ENCODE measurements at regions not wholly inside any gene's neighbourhood (a gene's known extent, or its start where the extent isn't known, plus 50 kb on each side); places are given as distances from the start of the nearest gene placed in this dataset.
"Not testable (repeated sequence)": the region's sequence is repeated elsewhere in the genome, so short reads cannot be mapped to it uniquely, and the experiment has no call there.

DNA sequence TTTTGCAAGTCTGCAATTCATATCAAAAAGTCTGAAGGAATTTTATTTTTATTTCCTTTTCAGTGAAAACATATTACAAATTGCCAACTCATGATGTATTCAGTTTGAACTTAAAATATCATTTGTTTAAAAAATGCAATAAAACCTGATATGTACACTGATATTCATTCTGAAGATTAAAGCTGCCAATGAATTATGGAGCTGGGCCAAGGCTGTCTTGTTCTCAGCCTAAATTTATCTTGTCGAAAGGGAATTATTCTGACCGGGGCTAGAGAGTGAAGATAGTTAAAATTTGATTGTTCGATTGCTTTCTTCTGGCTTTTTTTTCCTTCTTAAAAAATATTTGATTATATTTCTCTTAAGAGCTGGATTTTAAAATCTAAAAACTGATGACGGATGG lies 54.0 kb upstream of the RBFOX1 start:
- H3K4me3 ChIP-seq = no peak overlapping the region
- no peak for ATAC-seq (replicated peaks in 6 of 8)
- H3K4me1 ChIP-seq (replicated peaks in 1 of 2) = peaks cover 0 to 7% of the 10 kb centered on the region in 2 donors
- in situ Hi-C loops (cut with MboI; ENCODE audit: low pct_unique_long_range_greater_than_20kb in 2 of 9, low sequenced_read_pairs in 9 of 9, unreplicated experiment in 9 of 9) = no loop called here
- H3K27ac ChIP-seq = no peak overlapping the region
- WGBS, 10 experiments = 7 to 100% (median 74%) methylated on average over 2 to 4 of the region's 4 CpGs

DNA sequence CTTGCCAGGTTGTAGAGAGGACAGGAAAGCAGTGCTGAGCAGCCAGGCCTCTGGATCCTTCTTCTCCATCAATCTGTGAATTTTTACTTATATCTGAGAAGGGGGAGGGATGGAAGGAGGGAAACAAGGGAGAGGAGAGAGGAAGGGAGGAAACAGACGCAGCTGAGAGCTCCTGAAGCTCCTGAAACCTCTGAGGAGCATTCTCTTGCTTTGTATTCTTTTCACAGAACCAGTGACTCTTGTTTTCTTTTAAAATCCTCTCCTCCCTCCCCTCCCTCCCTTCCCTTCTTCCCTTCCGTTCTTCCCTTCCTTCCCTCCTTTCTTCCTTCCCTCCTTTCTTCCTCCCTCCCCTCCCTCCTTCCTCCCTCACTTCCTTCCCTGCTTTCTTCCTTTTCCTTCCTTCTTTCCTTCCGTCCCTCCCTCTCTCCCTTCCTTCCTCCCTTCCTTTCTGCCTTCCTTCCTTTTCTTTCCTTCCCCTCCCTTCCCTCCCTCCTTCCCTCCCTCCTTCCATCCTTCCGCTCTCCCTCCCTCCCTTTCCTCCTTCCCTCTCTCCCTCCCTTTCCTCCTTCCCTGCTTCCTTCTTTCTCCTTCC lies 60.0 kb upstream of the RBFOX1 start:
- no peak overlapping the region for H3K4me3 ChIP-seq
- no peak for ATAC-seq (replicated peaks in 6 of 8)
- H3K27ac ChIP-seq = no peak overlapping the region
- 0% methylated on average over 1 of the region's 4 CpGs; no CpG with 5 or more reads in 9 of the 10 experiments for whole genome bisulfite sequencing, 10 experiments
- in situ Hi-C loops (cut with MboI; ENCODE audit: low pct_unique_long_range_greater_than_20kb in 2 of 9, low sequenced_read_pairs in 9 of 9, unreplicated experiment in 9 of 9) = no loop called here
- no peaks in the 10 kb centered on the region for H3K4me1 ChIP-seq (replicated peaks in 1 of 2)

DNA sequence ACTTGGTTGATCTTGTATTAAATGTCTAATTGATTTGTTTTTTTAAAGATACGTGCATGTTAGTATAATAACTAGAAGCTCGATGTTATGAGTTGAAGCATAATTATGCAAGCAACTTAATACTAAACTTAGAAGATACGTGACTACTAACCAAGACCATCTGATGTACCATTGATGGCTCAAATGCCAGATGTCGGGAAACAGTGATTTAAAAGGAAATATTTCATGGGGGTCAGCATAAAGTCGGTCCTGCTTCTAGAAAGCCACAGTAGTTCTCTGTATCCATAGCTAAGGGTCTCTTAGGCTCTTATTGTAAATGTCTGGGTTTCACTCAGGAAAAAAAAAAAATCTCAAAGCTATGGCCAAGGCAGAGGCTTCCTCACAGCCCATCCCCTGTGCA lies 61.2 kb upstream of the RBFOX1 start:
- in situ Hi-C loops (cut with MboI; ENCODE audit: low pct_unique_long_range_greater_than_20kb in 2 of 9, low sequenced_read_pairs in 9 of 9, unreplicated experiment in 9 of 9) = no loop called here
- ATAC-seq (replicated peaks in 6 of 8) = no peak
- no peak overlapping the region for H3K4me3 ChIP-seq
- H3K4me1 ChIP-seq (replicated peaks in 1 of 2) = no peaks in the 10 kb centered on the region
- 0 to 100% (median 60%) methylated on average over 1 to 5 of the region's 5 CpGs for WGBS, 10 experiments
- H3K27ac ChIP-seq = no peak overlapping the region

DNA sequence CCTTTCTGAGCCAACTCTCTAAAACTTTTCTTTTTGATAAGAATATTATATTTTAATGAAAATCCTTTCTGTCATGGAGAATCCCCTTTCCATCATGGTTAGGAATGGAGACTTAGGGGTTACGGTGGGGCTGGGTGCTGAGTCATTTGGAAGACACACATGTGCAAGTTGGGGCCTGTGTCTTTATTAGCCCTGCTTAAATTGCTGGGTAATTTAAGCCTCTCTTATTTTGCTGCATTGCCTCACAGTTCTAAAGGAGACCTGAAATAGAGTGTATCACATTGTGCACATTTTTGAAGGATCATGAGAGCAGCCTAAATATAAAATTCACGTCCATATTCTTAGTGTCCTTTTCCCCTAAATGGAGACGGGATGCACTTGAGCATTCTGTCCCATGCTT lies 61.8 kb upstream of the RBFOX1 start:
- WGBS, 10 experiments = 0 to 88% (median 41%) methylated on average over 1 to 3 of the region's 3 CpGs
- in situ Hi-C loops (cut with MboI; ENCODE audit: low pct_unique_long_range_greater_than_20kb in 2 of 9, low sequenced_read_pairs in 9 of 9, unreplicated experiment in 9 of 9) = no loop called here
- no peak for ATAC-seq (replicated peaks in 6 of 8)

GRCh38 chr16:7270006-7270405 lies 62.6 kb upstream of the RBFOX1 start:
- Histone ChIP-seq H3K27ac (no peak overlapping the region), H3K4me1 (replicated peaks in 1 of 2) (no peaks in the 10 kb centered on the region), H3K4me3 (no peak overlapping the region)
- 3 to 100% (median 74%) methylated on average over 1 to 4 of the region's 4 CpGs for WGBS, 10 experiments
- ATAC-seq (replicated peaks in 6 of 8) = no peak
- in situ Hi-C loops (cut with MboI; ENCODE audit: low pct_unique_long_range_greater_than_20kb in 2 of 9, low sequenced_read_pairs in 9 of 9, unreplicated experiment in 9 of 9) = no loop called here

More for the DNA sequence above, 61.8 kb upstream of the RBFOX1 start:
- H3K27ac ChIP-seq = no peak overlapping the region
- no peak overlapping the region for H3K4me3 ChIP-seq
- no peaks in the 10 kb centered on the region for H3K4me1 ChIP-seq (replicated peaks in 1 of 2)

- WGBS, 10 experiments = 3 to 51% (median 18%) methylated on average over 3 to 6 of the region's 6 CpGs; no CpG with 5 or more reads in 5 of the 10 experiments
- no peak overlapping the region for H3K27ac ChIP-seq
- peak in 4 of 8 experiments; percentile 33 to 85 (median 58) for ATAC-seq (replicated peaks in 6 of 8)
- H3K4me3 ChIP-seq = no peak overlapping the region
- in situ Hi-C loops (cut with MboI; ENCODE audit: low pct_unique_long_range_greater_than_20kb in 2 of 9, low sequenced_read_pairs in 9 of 9, unreplicated experiment in 9 of 9) = no loop called here
- H3K4me1 ChIP-seq (replicated peaks in 1 of 2) = no peaks in the 10 kb centered on the region
Observed at GRCh38 chr16:7268182-7268581, 64.5 kb upstream of the RBFOX1 start.

DNA sequence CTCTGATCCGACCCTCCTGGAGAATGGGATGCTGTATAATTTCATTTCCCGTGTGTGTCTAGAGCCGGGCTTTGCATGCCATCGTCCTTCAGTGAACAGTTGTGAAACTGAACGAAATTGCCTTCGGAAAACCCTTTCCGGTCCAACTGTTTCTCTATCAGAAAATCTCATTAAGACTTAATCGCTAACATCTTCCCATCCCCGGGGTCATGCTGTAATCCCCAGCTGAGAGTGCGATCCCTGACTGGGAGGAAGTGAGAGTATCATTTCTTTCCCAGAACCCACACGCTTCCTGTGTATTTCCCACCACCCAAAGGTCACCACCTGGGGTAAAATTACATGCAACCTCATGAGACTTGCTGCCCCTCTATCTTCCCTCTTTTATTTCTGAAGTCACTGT lies 75.6 kb upstream of the RBFOX1 start:
- 0 to 100% (median 64%) methylated on average over 4 to 10 of the region's 11 CpGs; no CpG with 5 or more reads in 1 of the 10 experiments for WGBS, 10 experiments
- Histone ChIP-seq H3K27ac (no peak overlapping the region), H3K4me1 (replicated peaks in 1 of 2) (peaks cover 0 to 47% of the 10 kb centered on the region in 2 donors), H3K4me3 (no peak overlapping the region)
- in situ Hi-C loops (cut with MboI; ENCODE audit: low pct_unique_long_range_greater_than_20kb in 2 of 9, low sequenced_read_pairs in 9 of 9, unreplicated experiment in 9 of 9) = no loop called here
- no peak for ATAC-seq (replicated peaks in 6 of 8)

GRCh38 chr16:7246578-7246977 lies 86.1 kb upstream of the RBFOX1 start:
- 0 to 65% (median 15%) methylated on average over 1 to 6 of the region's 6 CpGs for WGBS, 10 experiments
- ATAC-seq (replicated peaks in 6 of 8) = no peak
- in situ Hi-C loops (cut with MboI; ENCODE audit: low pct_unique_long_range_greater_than_20kb in 2 of 9, low sequenced_read_pairs in 9 of 9, unreplicated experiment in 9 of 9) = no loop called here
- Histone ChIP-seq H3K4me1 (replicated peaks in 1 of 2) (peaks cover 0 to 10% of the 10 kb centered on the region in 2 donors), H3K27ac (no peak overlapping the region), H3K4me3 (no peak overlapping the region)

DNA sequence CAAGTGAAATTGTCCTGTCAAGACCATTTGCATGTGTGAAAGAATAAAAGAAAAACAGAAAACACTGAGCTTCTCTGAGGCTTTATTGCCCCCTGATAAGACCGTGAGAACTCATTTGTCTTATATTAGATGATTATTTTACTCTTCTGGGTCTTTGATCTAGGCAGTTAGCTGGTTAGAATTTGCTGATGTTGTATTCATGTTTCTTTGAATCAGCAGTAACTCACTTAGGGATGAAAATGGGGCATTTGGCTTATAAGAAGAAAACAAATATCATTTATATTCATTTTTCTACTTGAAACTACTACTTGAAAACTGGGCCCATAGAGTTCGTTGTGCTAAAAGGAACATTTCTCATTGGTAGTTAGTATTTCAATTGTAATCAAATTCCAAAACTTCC lies 93.1 kb upstream of the RBFOX1 start:
- no peak for ATAC-seq (replicated peaks in 6 of 8)
- Histone ChIP-seq H3K27ac (no peak overlapping the region), H3K4me3 (no peak overlapping the region), H3K4me1 (replicated peaks in 1 of 2) (peaks cover 0 to 29% of the 10 kb centered on the region in 2 donors)
- 0 to 100% (median 37%) methylated on average over 1 to 2 of the region's 2 CpGs for WGBS, 10 experiments
- in situ Hi-C loops (cut with MboI; ENCODE audit: low pct_unique_long_range_greater_than_20kb in 2 of 9, low sequenced_read_pairs in 9 of 9, unreplicated experiment in 9 of 9) = no loop called here

- Histone ChIP-seq H3K4me3 (no peak overlapping the region), H3K27ac (no peak overlapping the region), H3K4me1 (replicated peaks in 1 of 2) (peaks cover 0 to 44% of the 10 kb centered on the region in 2 donors)
- WGBS, 10 experiments = 0 to 100% (median 31%) methylated on average over 1 to 5 of the region's 6 CpGs
- peak in 2 of 8 experiments; percentile 35 to 37 for ATAC-seq (replicated peaks in 6 of 8)
- in situ Hi-C loops (cut with MboI; ENCODE audit: low pct_unique_long_range_greater_than_20kb in 2 of 9, low sequenced_read_pairs in 9 of 9, unreplicated experiment in 9 of 9) = no loop called here
Observed at GRCh38 chr16:7236824-7237410, 95.7 kb upstream of the RBFOX1 start.

DNA sequence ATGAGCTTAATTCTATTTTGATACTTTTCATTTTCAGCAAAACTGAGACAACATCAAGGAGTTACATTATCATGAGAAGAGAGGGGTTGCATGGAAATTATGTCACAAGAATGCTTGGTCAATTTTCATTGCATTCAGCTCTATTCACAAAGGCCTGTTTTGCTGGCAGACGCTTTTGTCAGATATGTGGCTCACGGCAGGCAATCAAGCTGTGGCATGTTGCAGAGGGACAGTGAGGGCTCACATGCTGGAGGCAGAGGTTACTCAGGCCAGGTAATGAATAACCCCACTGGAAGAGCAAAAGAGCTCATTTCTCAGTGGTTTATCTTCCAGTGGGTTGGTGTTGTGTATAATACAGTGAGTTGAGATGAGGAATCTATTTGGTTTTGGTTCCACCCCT lies 98.7 kb upstream of the RBFOX1 start:
- Histone ChIP-seq H3K27ac (no peak overlapping the region), H3K4me3 (no peak overlapping the region), H3K4me1 (replicated peaks in 1 of 2) (peaks cover 0 to 38% of the 10 kb centered on the region in 2 donors)
- ATAC-seq (replicated peaks in 6 of 8) = peak in 2 of 8 experiments; percentile 49 to 50
- WGBS, 10 experiments = 7 to 52% (median 31%) methylated on average over 1 to 2 of the region's 2 CpGs; no CpG with 5 or more reads in 5 of the 10 experiments
- in situ Hi-C loops (cut with MboI; ENCODE audit: low pct_unique_long_range_greater_than_20kb in 2 of 9, low sequenced_read_pairs in 9 of 9, unreplicated experiment in 9 of 9) = no loop called here

DNA sequence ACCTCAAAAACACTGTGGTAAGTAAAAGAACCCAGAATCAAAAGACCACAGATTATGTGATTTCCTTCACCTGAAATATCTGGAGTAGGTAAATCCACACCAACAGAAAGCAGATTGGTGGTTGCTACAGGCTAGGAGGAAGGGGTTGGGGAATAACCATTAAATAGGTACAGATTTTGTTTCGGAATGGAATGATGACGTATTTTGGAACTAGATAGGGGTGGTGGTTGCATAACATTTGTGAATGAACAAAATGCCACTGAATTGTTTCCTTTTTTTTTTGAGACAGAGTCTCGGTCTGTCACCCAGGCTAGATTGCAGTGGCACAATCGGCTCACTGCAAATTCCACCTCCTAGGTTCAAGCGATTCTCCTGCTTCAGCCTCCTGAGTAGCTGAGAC lies 100.9 kb upstream of the RBFOX1 start:
- ATAC-seq (replicated peaks in 6 of 8) = no peak
- WGBS, 10 experiments = 14 to 100% (median 88%) methylated on average over 1 to 5 of the region's 5 CpGs; no CpG with 5 or more reads in 3 of the 10 experiments

DNA sequence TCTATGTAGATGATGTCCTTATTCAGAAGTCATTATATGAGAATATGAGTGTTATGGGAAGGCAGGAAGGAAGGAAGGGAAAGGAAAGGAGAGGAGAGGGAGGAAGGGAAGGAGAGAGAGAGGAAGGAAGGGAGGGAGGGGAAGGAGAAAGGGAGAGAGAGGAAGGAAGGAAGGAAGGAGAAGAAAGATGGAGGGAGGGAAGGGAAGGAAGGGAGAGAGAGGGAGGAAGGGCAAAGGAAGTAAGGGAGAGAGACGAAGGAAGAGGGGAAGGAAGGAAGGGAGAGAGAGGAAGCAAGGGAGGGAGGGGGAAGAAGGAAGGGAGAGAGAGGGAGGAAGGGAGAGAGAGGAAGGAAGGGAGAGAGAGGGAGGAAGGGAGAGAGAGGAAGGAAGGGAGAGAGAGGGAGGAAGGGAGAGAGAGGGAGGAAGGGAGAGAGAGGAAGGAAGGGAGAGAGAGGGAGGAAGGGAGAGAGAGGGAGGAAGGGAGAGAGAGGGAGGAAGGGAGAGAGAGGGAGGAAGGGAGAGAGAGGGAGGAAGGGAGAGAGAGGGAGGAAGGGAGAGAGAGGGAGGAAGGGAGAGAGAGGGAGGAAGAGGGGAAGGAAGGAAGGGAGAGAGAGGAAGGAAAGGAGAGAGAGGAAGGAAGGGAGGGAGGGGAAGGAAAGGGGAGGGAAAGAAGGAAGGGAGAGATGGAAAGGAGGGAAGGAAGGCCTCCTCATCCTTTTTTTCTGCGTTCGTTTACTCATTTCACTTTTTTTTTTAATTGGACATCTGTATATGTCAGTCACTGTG lies 103.0 kb upstream of the RBFOX1 start:
- 4 to 60% methylated on average over 1 to 2 of the region's 3 CpGs; no CpG with 5 or more reads in 8 of the 10 experiments for WGBS, 10 experiments
- H3K27ac ChIP-seq; H3K4me3 ChIP-seq; in situ Hi-C loops (cut with MboI; ENCODE audit: low pct_unique_long_range_greater_than_20kb in 2 of 9, low sequenced_read_pairs in 9 of 9, unreplicated experiment in 9 of 9); ATAC-seq (replicated peaks in 6 of 8): not testable (repeated sequence)
- peaks cover 0 to 38% of the 10 kb centered on the region in 2 donors for H3K4me1 ChIP-seq (replicated peaks in 1 of 2)

More for the DNA sequence above, 100.9 kb upstream of the RBFOX1 start:
- Histone ChIP-seq H3K27ac (no peak overlapping the region), H3K4me3 (no peak overlapping the region), H3K4me1 (replicated peaks in 1 of 2) (peaks cover 0 to 51% of the 10 kb centered on the region in 2 donors)
- in situ Hi-C loops (cut with MboI; ENCODE audit: low pct_unique_long_range_greater_than_20kb in 2 of 9, low sequenced_read_pairs in 9 of 9, unreplicated experiment in 9 of 9) = no loop called here

Data from motor neuron (in vitro differentiated cells).